Vagina (tissue), 2 donors: ENCODE measurements at regions not wholly inside any gene's neighbourhood (a gene's known extent, or its start where the extent isn't known, plus 50 kb on each side); places are given as distances from the start of the nearest gene placed in this dataset.

ENCODE experiments used
- CTCF ChIP-seq, 3 experiments: fragments of 450-650 bp in 2 of 3; fragments of 200-600 bp in 1 of 3; sonication (generic) in 1 of 3; IDR thresholded peaks; one replicate each; pipeline ENCODE4 v1.5.1; 2017 to 2019; ENCODE audit warnings: antibody characterized with exemption in 3 of 3, mild to moderate bottlenecking in 2 of 3, moderate library complexity in 2 of 3
- POLR2A ChIP-seq, 2 donors: fragments of 450-650 bp; IDR thresholded peaks; one replicate each; pipeline ENCODE4 v1.6.1; 2017; ENCODE audit warnings: antibody characterized with exemption in 2 of 2, mild to moderate bottlenecking in 2 of 2, moderate library complexity in 2 of 2
- POLR2AphosphoS5 ChIP-seq, 2 donors: sonication (generic); formaldehyde crosslinking; IDR thresholded peaks; one replicate each; pipeline ENCODE4 v1.9.0; 2017; ENCODE audit warnings: antibody characterized with exemption in 2 of 2, mild to moderate bottlenecking in 2 of 2, low read depth in 1 of 2; ENCODE audit not compliant: insufficient read depth in 1 of 2

- TF ChIP-seq CTCF (IDR thresholded peaks at IDR 0.05) (no peak), POLR2A (IDR thresholded peaks at IDR 0.05) (no peak), POLR2AphosphoS5 (IDR thresholded peaks at IDR 0.05; ENCODE audit: insufficient read depth in 1 of 2, low read depth in 1 of 2) (no peak)
Observed at GRCh38 chr15:20280933-20281463, 260.6 kb downstream of the GOLGA6L6 start.
